ENCODE measurements at regions not wholly inside any gene's neighbourhood (a gene's known extent, or its start where the extent isn't known, plus 50 kb on each side); places are given as distances from the start of the nearest gene placed in this dataset.
"Not testable (repeated sequence)": the region's sequence is repeated elsewhere in the genome, so short reads cannot be mapped to it uniquely, and the experiment has no call there.

DNA sequence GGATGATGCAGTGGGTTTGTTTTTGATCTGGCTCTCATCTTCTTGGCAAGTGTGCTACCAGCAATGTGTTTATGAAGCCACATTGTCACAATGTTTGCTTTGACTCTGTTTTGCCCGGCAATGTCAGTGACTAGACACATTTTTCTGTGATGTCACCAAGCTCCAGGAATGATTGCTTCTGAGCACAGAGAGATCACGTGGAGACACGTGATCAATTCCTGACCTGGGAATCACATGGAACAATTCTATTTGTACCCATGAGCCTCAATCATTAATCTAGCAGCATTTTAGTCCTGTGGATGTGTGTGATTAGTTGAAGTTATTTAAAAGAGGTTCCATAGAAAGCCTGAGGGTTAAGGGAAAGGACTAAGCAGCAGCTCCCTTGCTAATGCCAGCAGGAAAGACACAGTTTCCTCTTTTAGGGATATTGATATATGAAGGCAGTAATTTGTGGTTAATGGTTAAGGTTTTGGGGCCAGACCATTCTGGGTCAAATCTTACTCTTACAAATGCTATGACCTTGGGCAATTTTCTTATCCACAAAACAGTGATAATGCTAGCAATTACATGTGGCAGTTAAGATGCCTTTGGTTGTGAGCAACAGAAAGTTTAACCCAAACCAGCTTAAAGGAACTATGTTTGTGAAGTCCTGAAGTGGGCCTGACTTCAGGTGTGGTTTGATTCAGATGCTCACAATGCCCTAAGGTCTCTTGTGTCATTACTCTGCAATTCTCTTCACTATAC lies 59.0 kb downstream of the FASLG start:
- no peak for ATAC-seq
- intact Hi-C loops (cut with micrococcal nuclease), result no loop called here
- DNase-seq, result no peak

GRCh38 chr1:172719066-172719627 lies 60.2 kb downstream of the FASLG start:
- ATAC-seq (no peak), DNase-seq (no peak)
- intact Hi-C loops (cut with micrococcal nuclease), result no loop called here

- DNase-seq (no peak), ATAC-seq (peak; percentile 51)
- intact Hi-C loops (cut with micrococcal nuclease), result loop anchor here (5.0 kb wide), 1 partner anchor 112 kb away; no protein-coding TSS in a partner anchor
Measured at GRCh38 chr1:172719694-172720138, 60.8 kb downstream of the FASLG start.

GRCh38 chr1:172720339-172720738 lies 61.4 kb downstream of the FASLG start:
- intact Hi-C loops (cut with micrococcal nuclease), result loop anchor here (5.0 kb wide), 1 partner anchor 113 kb away; no protein-coding TSS in a partner anchor

DNA sequence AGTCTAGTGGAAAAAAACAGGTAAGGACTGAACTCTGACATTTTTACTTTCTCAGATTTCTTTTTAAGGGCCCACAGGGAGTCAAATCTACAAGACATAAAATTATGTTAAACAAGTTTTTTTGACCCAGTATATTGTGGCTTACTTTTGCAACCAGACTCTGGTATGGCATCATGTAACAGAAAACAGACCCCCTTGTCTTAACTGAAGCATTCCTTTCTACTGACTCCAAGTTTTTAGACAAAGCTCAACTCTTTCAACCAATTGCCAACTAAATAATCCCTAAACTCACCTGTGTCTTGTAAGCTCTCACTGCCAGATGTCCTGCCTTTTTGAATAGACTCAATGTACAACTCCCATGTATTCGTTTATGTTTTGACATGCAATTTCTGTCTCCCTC lies 64.3 kb downstream of the FASLG start:
- ATAC-seq (no peak), DNase-seq (no peak)
- intact Hi-C loops (cut with micrococcal nuclease), result loop anchor here (5.0 kb wide), 1 partner anchor 116 kb away; no protein-coding TSS in a partner anchor

More at GRCh38 chr1:172720339-172720738, 61.4 kb downstream of the FASLG start:
- no peak for ATAC-seq
- DNase-seq, result no peak

DNA sequence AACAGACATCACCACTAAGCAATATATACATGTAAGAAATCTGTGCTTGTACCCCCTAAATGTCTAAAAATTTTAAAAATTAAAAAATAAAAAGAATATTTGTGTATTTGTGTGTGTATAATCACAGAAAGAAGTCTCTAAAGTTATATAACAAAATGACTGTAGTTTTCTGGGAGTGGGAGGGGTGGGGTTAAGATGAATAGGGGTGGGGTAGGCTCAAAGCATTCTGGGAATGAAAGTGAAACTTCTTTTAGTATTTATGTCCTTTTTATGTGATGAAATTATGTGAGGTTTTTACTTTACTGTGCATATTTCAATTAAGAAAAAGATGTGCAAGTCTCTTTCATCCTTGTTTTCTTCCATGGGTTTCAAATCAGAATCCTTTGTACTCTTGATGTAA lies 65.3 kb downstream of the FASLG start:
- intact Hi-C loops (cut with micrococcal nuclease), result loop anchor here (5.0 kb wide), 1 partner anchor 117 kb away; no protein-coding TSS in a partner anchor
- DNase-seq (no peak), ATAC-seq (no peak)

DNA sequence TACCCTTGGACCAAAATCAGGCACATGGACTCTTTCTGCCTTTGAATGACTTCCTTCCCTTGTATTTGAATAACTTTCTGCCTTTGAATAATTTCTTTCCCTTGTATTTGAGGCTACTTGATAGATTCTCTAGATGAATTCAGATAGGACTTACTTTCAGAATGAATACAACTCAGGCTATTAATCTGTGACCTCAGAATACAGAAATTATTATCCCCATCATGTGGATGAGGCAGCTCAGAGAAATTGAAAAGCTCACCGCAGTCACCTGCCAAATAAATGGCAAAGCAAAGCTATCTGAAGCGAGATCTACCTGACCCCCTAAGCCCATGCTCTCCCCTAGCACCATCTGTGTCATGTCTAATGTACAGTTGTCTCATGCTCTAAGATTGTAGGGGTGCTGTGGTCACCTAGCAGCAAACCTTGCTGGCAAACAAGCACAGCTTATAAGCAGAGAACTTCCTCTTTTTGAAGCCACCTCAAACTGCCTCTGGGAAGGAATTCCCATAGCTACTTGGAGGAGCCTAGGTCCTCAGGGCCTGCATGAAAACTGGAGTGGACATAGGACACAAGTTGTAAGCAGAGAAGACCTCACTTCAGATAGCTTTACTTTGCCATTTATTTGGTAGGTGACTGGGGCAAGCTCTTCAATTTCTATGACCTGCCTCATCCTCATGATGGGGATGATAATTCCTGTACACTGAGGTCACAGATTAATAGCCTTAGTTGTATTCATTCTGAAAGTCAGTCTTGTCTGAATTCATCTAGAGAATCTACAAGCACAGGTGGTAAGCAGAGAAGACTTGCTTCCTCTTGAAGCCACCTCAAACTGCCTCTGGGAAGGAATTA lies 66.1 kb downstream of the FASLG start:
- DNase-seq (no peak), ATAC-seq (no peak)
- intact Hi-C loops (cut with micrococcal nuclease), result loop anchor here (5.0 kb wide), 1 partner anchor 118 kb away; no protein-coding TSS in a partner anchor

DNA sequence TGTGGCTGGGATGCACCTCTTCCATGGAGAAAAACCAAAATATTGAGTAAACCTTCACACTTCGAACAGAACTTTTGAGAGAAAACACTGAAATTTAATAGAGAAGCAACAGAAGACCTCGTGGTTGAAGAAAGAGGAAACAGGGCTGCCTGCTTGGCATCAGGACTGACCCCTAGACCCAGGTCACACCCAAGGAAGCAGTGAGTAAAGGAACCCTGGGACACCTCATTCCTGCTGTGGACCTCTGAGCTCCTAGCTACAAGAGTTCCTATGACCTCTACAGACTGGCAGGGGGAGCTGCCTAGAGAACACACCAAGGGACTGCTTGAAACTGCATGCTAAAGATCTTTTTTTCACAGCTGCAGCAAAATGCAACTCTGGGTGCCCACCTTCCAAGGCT lies 67.8 kb downstream of the FASLG start:
- intact Hi-C loops (cut with micrococcal nuclease), result no loop called here
- no peak for DNase-seq
- ATAC-seq, result no peak

- DNase-seq (no peak), ATAC-seq (no peak)
- intact Hi-C loops (cut with micrococcal nuclease), result no loop called here
Measured at GRCh38 chr1:172727275-172727857, 68.5 kb downstream of the FASLG start.

DNA sequence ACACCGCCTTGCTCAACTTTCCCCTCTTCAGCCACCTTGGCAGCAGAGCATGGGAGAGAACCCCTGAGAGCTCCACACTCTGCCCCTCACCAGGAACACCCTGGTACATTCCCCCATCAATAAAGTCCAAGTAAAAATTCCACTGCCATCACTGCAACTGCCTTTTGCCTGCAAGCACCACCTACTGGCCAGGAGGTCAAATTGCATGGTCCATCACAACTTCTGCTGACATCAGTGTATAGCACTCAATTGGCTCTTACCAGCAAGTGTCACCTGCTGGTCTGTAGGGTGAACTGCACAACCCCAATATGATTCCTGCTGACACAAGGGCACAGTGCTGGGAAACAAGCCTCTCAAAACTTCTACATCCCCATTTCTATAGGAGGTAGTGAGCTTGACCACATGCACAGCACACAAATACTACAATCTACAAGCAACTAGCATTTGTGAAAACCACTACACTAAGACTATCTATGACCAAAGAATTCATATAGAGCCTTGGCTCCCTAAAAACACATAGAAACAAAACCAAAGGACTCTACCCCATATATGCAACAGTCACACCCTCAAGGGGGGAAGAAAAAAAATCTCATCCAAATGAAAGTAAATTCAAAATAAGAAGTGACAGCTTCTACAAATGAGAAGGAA lies 69.2 kb downstream of the FASLG start:
- intact Hi-C loops (cut with micrococcal nuclease), result no loop called here
- DNase-seq, result no peak
- no peak for ATAC-seq

DNA sequence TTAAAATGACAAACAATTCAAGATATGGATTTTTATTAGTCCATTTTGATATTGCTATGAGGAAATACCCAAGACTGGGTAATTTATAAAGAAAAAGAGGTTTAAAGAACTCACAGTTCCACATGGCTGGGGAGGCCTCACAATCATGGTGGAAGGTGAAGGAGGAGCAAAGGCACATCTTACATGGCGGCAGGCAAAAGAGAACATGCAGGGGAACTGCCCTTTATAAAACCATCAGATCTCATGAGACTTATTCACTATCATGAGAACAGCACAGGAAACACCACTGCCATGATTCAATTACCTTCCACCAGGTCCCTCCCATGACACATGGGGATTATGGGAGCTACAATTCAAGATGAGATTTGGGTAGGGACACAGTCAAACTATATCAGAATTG lies 69.8 kb downstream of the FASLG start:
- DNase-seq; ATAC-seq; intact Hi-C loops (cut with micrococcal nuclease): not testable (repeated sequence)

GRCh38 chr1:172732427-172732826 lies 73.5 kb downstream of the FASLG start:
- ATAC-seq, result no peak
- intact Hi-C loops (cut with micrococcal nuclease), result no loop called here
- DNase-seq, result no peak

DNA sequence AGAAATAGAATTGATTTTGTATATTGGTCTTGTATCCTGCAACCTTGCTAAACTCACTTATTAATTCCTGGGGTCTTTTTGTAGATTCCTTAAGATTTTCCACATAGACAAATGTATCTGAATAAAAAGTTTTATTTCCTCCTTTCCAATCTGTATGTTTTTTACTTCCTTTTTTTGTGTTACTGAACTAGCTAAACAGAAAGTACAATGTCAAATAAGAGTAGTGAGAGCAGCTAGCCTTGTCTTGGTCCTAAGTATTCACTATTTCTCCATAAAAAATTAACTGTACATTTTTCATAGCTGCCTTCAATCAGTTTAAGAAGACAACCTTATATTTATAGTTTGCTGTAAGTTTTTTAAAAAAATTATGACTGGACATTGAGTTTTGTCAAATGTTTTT lies 74.9 kb downstream of the FASLG start:
- ATAC-seq (no peak), DNase-seq (no peak)
- intact Hi-C loops (cut with micrococcal nuclease), result no loop called here

- intact Hi-C loops (cut with micrococcal nuclease), result no loop called here
- ATAC-seq (no peak), DNase-seq (no peak)
Measured at GRCh38 chr1:172738389-172738788, 79.5 kb downstream of the FASLG start.

- intact Hi-C loops (cut with micrococcal nuclease), result no loop called here
- no peak for DNase-seq
- peak; percentile 19 for ATAC-seq
Measured at GRCh38 chr1:172742599-172743500, 83.9 kb downstream of the FASLG start.

DNA sequence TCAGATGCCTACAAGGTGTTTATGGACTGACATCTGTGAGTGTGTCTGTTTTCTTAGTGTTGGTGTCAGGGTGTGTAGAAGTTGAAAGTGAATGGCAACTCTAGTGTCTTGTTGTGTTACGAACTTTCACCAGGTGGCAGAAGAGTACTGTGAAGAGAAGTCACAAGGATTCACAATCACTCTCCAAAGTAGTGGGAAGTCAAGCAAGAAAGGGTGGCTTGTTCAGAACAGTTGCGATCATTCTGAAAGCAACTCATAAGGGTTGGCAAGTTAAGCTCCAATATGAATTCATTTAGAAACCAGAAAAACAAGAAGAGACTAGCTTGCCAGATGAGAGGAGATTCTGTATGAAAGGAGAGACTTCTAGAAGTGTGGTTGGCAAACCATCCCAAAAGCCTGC lies 86.1 kb downstream of the FASLG start:
- intact Hi-C loops (cut with micrococcal nuclease), result loop anchor here (2.0 kb wide), 1 partner anchor 458 kb away; no protein-coding TSS in a partner anchor
- ATAC-seq (peak; percentile 78), DNase-seq (no peak)

- ATAC-seq (peak; percentile 90), DNase-seq (no peak)
- intact Hi-C loops (cut with micrococcal nuclease), result no loop called here
Measured at GRCh38 chr1:172746091-172746949, 87.4 kb downstream of the FASLG start.
